ENCODE measurements at regions not wholly inside any gene's neighbourhood (a gene's known extent, or its start where the extent isn't known, plus 50 kb on each side); places are given as distances from the start of the nearest gene placed in this dataset.
A peak's percentile ranks its signal among the peaks of the same experiment; 100 is the strongest.

DNA sequence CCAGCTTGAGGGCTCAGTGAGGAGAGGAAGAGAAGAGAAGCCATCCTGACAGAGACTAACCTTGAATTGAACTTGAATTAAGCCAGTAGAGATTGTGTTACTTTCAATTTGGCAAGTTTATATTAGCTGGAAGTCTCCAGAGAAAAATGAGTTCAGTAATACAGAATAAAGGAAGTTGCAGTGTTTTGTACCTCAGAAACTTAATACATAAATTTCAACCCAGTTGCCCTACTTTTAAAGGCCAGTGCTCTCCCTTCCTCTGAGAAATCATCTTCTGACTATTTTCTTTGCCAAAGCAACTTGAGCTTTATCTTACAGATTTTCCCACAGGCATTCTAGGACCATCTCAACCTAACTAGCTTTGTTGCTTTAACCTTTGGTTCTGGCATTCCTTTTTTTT, 231.0 kb upstream of the GAS1 start:
- TF ChIP-seq, protein P1, sequence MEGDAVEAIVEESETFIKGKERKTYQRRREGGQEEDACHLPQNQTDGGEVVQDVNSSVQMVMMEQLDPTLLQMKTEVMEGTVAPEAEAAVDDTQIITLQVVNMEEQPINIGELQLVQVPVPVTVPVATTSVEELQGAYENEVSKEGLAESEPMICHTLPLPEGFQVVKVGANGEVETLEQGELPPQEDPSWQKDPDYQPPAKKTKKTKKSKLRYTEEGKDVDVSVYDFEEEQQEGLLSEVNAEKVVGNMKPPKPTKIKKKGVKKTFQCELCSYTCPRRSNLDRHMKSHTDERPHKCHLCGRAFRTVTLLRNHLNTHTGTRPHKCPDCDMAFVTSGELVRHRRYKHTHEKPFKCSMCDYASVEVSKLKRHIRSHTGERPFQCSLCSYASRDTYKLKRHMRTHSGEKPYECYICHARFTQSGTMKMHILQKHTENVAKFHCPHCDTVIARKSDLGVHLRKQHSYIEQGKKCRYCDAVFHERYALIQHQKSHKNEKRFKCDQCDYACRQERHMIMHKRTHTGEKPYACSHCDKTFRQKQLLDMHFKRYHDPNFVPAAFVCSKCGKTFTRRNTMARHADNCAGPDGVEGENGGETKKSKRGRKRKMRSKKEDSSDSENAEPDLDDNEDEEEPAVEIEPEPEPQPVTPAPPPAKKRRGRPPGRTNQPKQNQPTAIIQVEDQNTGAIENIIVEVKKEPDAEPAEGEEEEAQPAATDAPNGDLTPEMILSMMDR (IDR thresholded peaks at IDR 0.05; ENCODE audit: low read length, missing control alignments) = no peak
- DNase-seq (ENCODE audit: low read depth) = no peak
- no peak overlapping the region for H3K4me3 ChIP-seq (replicated peaks; ENCODE audit: low read depth, low read length)

DNA sequence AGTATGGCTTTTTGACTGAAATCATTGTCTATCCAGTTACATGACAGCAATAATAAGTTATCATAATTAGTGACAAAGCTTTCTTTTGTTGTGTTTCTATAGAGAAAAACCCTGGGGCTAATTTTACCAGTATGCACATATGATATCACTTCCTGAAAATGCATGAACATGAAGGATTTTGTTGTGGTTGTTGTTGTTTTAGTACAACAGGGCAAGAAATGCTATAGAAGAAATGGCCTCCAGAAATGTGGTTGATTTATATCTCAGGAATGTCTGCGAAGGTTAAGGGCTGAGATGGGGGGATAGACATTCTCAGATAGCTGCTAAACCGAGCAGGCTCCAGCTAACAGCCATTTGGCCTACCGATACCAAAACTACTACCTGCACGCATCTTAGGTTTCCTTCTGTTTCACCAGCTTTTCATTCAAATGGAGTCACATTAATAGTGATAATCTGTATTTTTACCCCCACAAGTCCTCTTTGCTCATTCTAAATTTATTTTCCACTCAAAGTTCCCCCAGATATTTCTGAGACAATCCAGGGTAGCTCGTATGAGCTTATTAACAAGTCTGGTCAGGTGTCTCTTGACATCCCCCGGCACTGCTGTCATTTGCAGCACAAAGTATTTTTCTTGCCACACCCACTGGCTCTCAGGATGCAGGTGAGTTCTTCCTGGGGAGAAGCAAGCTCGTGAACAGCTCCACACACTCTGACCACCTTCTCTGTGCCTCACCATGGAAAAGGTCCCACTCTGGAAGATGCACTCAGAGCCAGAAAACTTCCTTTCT, 232.4 kb upstream of the GAS1 start:
- DNase-seq (ENCODE audit: low read depth) = no peak
- no peak overlapping the region for H3K4me3 ChIP-seq (replicated peaks; ENCODE audit: low read depth, low read length)
- TF ChIP-seq, protein P1 (IDR thresholded peaks at IDR 0.05; ENCODE audit: low read length, missing control alignments) = no peak

DNA sequence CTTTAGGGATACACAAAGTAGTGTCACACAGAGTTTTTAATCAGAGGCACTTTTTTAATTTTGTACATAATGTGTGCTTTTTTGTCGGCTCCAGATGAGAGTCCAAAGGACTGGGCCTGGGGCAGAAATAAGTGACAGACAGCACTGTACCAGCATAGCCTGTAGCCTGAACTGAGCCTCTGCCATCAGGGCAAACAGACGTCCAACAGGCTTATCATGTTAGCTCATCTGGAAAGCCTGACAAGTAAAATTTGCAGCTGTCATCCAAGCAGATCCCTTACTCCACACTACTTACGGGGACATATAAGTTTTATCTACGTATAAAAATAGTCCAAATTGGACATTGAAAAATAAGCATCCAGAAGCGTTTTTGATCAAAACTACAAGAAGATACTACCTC, 233.1 kb upstream of the GAS1 start:
- TF ChIP-seq, protein P1 (IDR thresholded peaks at IDR 0.05; ENCODE audit: low read length, missing control alignments) = no peak
- no peak overlapping the region for H3K4me3 ChIP-seq (replicated peaks; ENCODE audit: low read depth, low read length)
- no peak for DNase-seq (ENCODE audit: low read depth)

DNA sequence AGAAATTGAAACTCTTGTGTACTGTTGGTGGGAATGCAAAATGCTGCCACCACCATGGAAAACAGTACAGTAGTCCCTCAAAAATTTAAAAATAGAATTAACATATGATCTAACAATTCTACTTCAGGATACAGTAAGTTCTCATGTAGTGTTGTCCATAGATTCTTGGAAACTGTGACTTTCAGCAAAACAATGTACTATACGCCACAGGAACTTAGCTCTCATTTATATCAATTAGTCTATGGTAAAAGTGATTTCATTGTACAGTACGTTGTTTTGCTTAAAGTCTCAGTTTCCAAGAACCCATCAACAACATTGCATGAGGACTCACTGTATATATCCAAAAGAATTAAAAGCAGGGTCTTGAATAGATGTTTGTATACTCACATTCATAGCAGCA, 233.5 kb upstream of the GAS1 start:
- no peak overlapping the region for H3K4me3 ChIP-seq (replicated peaks; ENCODE audit: low read depth, low read length)
- no peak for DNase-seq (ENCODE audit: low read depth)
- TF ChIP-seq, protein P1 (IDR thresholded peaks at IDR 0.05; ENCODE audit: low read length, missing control alignments) = no peak

DNA sequence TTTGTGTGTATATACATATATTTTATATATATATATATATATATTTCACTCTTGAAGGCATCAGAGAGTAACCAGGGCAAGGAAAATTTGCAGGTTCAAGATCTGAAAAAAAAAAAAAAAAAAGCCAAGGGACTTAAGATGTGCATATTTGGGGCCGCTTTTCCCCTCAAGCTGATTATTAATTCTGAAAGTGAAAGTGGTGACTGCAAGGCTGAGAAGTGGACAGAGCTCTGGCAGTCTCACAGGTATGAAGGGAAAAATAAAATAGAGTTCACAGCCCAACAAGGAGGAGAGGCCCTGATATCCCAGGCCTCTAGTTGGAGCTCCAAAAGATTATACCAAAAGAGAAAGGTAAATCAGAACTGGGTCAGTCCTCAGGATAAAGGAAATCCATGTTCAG, 234.4 kb upstream of the GAS1 start:
- DNase-seq (ENCODE audit: low read depth) = no peak
- TF ChIP-seq, protein P1 (IDR thresholded peaks at IDR 0.05; ENCODE audit: low read length, missing control alignments) = no peak

DNA sequence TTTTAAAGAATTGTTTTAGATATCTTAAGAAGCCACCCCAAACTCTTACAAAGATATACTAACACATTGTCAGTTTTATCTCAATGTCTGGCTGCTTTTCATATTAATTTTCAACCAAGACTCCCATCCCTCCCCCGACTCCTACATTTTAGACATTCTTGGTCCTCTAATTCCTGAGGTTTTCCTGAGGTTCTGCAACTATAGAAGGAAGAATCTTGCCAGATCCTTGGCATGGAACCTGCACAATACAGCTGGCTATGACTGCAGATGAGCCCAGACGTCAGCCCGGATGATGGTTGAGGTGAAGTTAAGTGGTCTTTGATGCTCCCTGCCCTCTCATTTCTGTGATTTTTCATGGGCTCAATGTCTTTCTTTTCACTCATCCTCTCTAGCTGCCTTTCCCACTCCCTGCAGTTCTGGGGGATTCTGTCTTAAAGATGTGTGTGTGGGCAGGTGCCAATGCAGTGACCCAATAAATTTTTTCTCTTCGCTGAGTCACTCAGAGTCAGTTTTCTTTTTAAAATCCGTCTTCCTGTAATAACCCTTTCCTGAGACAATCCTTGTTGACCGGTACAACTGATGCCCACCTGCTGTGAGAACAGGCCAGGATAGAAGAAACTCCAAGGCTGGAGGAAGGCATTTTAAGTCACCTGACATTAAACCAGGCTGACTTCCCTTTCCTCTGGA, 237.8 kb upstream of the GAS1 start:
- H3K4me3 ChIP-seq (replicated peaks; ENCODE audit: low read depth, low read length) = no peak overlapping the region
- TF ChIP-seq, protein P1 (IDR thresholded peaks at IDR 0.05; ENCODE audit: low read length, missing control alignments) = no peak
- peak; percentile 63 for DNase-seq (ENCODE audit: low read depth)

More for the DNA sequence above, 234.4 kb upstream of the GAS1 start:
- no peak overlapping the region for H3K4me3 ChIP-seq (replicated peaks; ENCODE audit: low read depth, low read length)
